Right lobe of liver (tissue), 6 donors: ENCODE measurements at regions not wholly inside any gene's neighbourhood (a gene's known extent, or its start where the extent isn't known, plus 50 kb on each side); places are given as distances from the start of the nearest gene placed in this dataset.

Source experiments
- ATAC-seq, 4 donors: fragments of 200-7000 bp; cut with Tn5 transposase; one replicate each; pipeline ENCODE4 v1.9.1; 2020; ENCODE audit warnings: mild to moderate bottlenecking in 4 of 4, moderate library complexity in 4 of 4
- DNase-seq, 3 donors: peaks; one replicate each; pipeline ENCODE4 v3.0.0-alpha.2; 2020
- H3K27ac ChIP-seq, 3 donors: fragments of 200-600 bp; one replicate each; pipeline ENCODE4 v1.8.0; 2022
- H3K27me3 ChIP-seq, 2 donors: fragments of 200-600 bp; one replicate each; pipeline ENCODE4 v1.8.0; 2022
- H3K36me3 ChIP-seq, 4 donors: fragments of 200-600 bp; sonication (generic) in 1 of 4; one replicate each; pipeline versions ENCODE4 v1.5.1 to v1.8.0; 2017 to 2022; ENCODE audit warnings: control low read depth in 1 of 4
- H3K4me1 ChIP-seq, 4 donors: fragments of 200-600 bp; sonication (generic) in 1 of 4; one replicate each; pipeline versions ENCODE4 v1.5.1 to v1.8.0; 2017 to 2022; ENCODE audit warnings: control low read depth in 1 of 4
- H3K4me3 ChIP-seq, 3 donors: fragments of 200-600 bp; one replicate each; pipeline ENCODE4 v1.8.0; 2022
- H3K9me3 ChIP-seq, 4 donors: fragments of 200-600 bp; sonication (generic) in 1 of 4; one replicate each; pipeline versions ENCODE4 v1.5.1 to v1.8.0; 2017 to 2022; ENCODE audit warnings: control low read depth in 1 of 4
- CTCF ChIP-seq, 4 donors: fragments of 200-600 bp in 3 of 4; fragments of 450-650 bp in 1 of 4; IDR thresholded peaks; one replicate each; pipeline versions ENCODE4 v1.5.1 to v1.8.0; 2016 to 2022; ENCODE audit warnings: antibody characterized with exemption in 4 of 4, mild to moderate bottlenecking in 2 of 4
- POLR2A ChIP-seq: fragments of 450-650 bp; IDR thresholded peaks from one replicate; pipeline ENCODE4 v1.6.1; 2017; ENCODE audit warnings: antibody characterized with exemption, mild to moderate bottlenecking
- WGBS: methylation state at CpG from one replicate; pipeline ENCODE4 v1.1.6; 2018; ENCODE audit warnings: low coverage, low lambda C conversion rate; ENCODE audit not compliant: insufficient coverage; ENCODE audit errors: missing lambda C conversion rate; 5-methylcytosine and 5-hydroxymethylcytosine counted together
- intact Hi-C, 2 donors: fragments of 100-400 bp; cut with DNase I; formaldehyde crosslinking; loops; one replicate each; pipeline versions ENCODE4 v1.11.2 to v1.14.1; 2022
- donor health status: DM: no; HTN: yes; CAD: no.
- donor health status: DM: no; HTN: no; CAD: no.
- donor health status: DM: no; HTN: no; CAD: no.
- donor health status: DM: no; HTN: yes; CAD: no.
- donor health status: DM: no; HTN: yes; CAD: no.

- H3K4me1 ChIP-seq: no peaks in the 10 kb centered on the region
- TF ChIP-seq CTCF (IDR thresholded peaks at IDR 0.05): no peak
- TF ChIP-seq POLR2A: no peak
- H3K27ac ChIP-seq: no peak overlapping the region
- intact Hi-C loops: no loop called here
- no peak for DNase-seq
- H3K36me3 ChIP-seq: no peaks in the 10 kb centered on the region
- H3K27me3 ChIP-seq: no peaks in the 10 kb centered on the region
- no peaks in the 10 kb centered on the region for H3K9me3 ChIP-seq
- WGBS: 30% methylated on average over 1 of the region's 1 CpG
- no peak for ATAC-seq
- no peak overlapping the region for H3K4me3 ChIP-seq
These were observed 849.0 kb downstream of the DTWD2 start for GRCh38 chr5:118139361-118139760.

- no peak for DNase-seq
- Histone ChIP-seq H3K4me1 (no peaks in the 10 kb centered on the region), H3K36me3 (no peaks in the 10 kb centered on the region), H3K4me3 (no peak overlapping the region), H3K9me3 (no peaks in the 10 kb centered on the region), H3K27ac (no peak overlapping the region), H3K27me3 (no peaks in the 10 kb centered on the region)
- intact Hi-C loops: no loop called here
- no peak for TF ChIP-seq CTCF (IDR thresholded peaks at IDR 0.05)
- no peak for TF ChIP-seq POLR2A
- ATAC-seq: no peak
These were observed 862.2 kb downstream of the DTWD2 start for GRCh38 chr5:118126159-118126558.

- intact Hi-C loops: no loop called here
- 49% methylated on average over 4 of the region's 4 CpGs for WGBS
- no peak for TF ChIP-seq POLR2A
- no peak for TF ChIP-seq CTCF (IDR thresholded peaks at IDR 0.05)
- Histone ChIP-seq H3K27ac (no peak overlapping the region), H3K9me3 (no peaks in the 10 kb centered on the region), H3K4me3 (no peak overlapping the region), H3K27me3 (no peaks in the 10 kb centered on the region), H3K36me3 (no peaks in the 10 kb centered on the region), H3K4me1 (no peaks in the 10 kb centered on the region)
- no peak for DNase-seq
- no peak for ATAC-seq
These were observed 862.7 kb downstream of the DTWD2 start for GRCh38 chr5:118125687-118126086.

- ATAC-seq (no peak), DNase-seq (no peak)
- WGBS: 43% methylated on average over 3 of the region's 3 CpGs
- H3K27ac ChIP-seq: no peak overlapping the region
- no peaks in the 10 kb centered on the region for H3K9me3 ChIP-seq
- H3K4me1 ChIP-seq: no peaks in the 10 kb centered on the region
- H3K4me3 ChIP-seq: no peak overlapping the region
- intact Hi-C loops: no loop called here
- TF ChIP-seq CTCF (IDR thresholded peaks at IDR 0.05) (no peak), POLR2A (no peak)
- no peaks in the 10 kb centered on the region for H3K36me3 ChIP-seq
- no peaks in the 10 kb centered on the region for H3K27me3 ChIP-seq
These were observed 867.1 kb downstream of the DTWD2 start for GRCh38 chr5:118121258-118121657.

- Histone ChIP-seq H3K27me3 (no peaks in the 10 kb centered on the region), H3K4me3 (no peak overlapping the region), H3K9me3 (no peaks in the 10 kb centered on the region), H3K27ac (no peak overlapping the region), H3K36me3 (no peaks in the 10 kb centered on the region), H3K4me1 (no peaks in the 10 kb centered on the region)
- TF ChIP-seq CTCF (IDR thresholded peaks at IDR 0.05) (no peak), POLR2A (no peak)
- no peak for DNase-seq
- intact Hi-C loops: no loop called here
- ATAC-seq: no peak
- WGBS: 38% methylated on average over 4 of the region's 4 CpGs
These were observed 872.6 kb downstream of the DTWD2 start for GRCh38 chr5:118115791-118116190.
